ENCODE measurements at regions not wholly inside any gene's neighbourhood (a gene's known extent, or its start where the extent isn't known, plus 50 kb on each side); places are given as distances from the start of the nearest gene placed in this dataset.

- TF ChIP-seq, protein P1, sequence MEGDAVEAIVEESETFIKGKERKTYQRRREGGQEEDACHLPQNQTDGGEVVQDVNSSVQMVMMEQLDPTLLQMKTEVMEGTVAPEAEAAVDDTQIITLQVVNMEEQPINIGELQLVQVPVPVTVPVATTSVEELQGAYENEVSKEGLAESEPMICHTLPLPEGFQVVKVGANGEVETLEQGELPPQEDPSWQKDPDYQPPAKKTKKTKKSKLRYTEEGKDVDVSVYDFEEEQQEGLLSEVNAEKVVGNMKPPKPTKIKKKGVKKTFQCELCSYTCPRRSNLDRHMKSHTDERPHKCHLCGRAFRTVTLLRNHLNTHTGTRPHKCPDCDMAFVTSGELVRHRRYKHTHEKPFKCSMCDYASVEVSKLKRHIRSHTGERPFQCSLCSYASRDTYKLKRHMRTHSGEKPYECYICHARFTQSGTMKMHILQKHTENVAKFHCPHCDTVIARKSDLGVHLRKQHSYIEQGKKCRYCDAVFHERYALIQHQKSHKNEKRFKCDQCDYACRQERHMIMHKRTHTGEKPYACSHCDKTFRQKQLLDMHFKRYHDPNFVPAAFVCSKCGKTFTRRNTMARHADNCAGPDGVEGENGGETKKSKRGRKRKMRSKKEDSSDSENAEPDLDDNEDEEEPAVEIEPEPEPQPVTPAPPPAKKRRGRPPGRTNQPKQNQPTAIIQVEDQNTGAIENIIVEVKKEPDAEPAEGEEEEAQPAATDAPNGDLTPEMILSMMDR (IDR thresholded peaks at IDR 0.05; ENCODE audit: poor library complexity, severe bottlenecking) = no peak
- TF ChIP-seq EP300 (conservative IDR thresholded peaks at IDR 0.05; ENCODE audit: poor library complexity, severe bottlenecking) (no peak), POLR2AphosphoS5 (IDR thresholded peaks at IDR 0.05) (no peak), EZH2 (IDR thresholded peaks at IDR 0.05; ENCODE audit: borderline replicate concordance, insufficient read depth, low read length, poor library complexity, severe bottlenecking) (no peak), MXI1 (conservative IDR thresholded peaks at IDR 0.05; ENCODE audit: poor library complexity, severe bottlenecking) (no peak), SMC3 (conservative IDR thresholded peaks at IDR 0.05; ENCODE audit: poor library complexity) (no peak), RAD21 (conservative IDR thresholded peaks at IDR 0.05) (no peak), REST (IDR thresholded peaks at IDR 0.05; ENCODE audit: borderline replicate concordance) (no peak)
These were observed 96.7 kb upstream of the NEGR1 start for GRCh38 chr1:72379072-72379471.
